ENCODE measurements at regions not wholly inside any gene's neighbourhood (a gene's known extent, or its start where the extent isn't known, plus 50 kb on each side); places are given as distances from the start of the nearest gene placed in this dataset.

GRCh38 chr13:33543089-33543459 is 257.5 kb upstream of the STARD13 start:
- no peak for TF ChIP-seq POLR2AphosphoS5 (IDR thresholded peaks at IDR 0.05; ENCODE audit: low read depth, low read length)
- TF ChIP-seq, protein P1, sequence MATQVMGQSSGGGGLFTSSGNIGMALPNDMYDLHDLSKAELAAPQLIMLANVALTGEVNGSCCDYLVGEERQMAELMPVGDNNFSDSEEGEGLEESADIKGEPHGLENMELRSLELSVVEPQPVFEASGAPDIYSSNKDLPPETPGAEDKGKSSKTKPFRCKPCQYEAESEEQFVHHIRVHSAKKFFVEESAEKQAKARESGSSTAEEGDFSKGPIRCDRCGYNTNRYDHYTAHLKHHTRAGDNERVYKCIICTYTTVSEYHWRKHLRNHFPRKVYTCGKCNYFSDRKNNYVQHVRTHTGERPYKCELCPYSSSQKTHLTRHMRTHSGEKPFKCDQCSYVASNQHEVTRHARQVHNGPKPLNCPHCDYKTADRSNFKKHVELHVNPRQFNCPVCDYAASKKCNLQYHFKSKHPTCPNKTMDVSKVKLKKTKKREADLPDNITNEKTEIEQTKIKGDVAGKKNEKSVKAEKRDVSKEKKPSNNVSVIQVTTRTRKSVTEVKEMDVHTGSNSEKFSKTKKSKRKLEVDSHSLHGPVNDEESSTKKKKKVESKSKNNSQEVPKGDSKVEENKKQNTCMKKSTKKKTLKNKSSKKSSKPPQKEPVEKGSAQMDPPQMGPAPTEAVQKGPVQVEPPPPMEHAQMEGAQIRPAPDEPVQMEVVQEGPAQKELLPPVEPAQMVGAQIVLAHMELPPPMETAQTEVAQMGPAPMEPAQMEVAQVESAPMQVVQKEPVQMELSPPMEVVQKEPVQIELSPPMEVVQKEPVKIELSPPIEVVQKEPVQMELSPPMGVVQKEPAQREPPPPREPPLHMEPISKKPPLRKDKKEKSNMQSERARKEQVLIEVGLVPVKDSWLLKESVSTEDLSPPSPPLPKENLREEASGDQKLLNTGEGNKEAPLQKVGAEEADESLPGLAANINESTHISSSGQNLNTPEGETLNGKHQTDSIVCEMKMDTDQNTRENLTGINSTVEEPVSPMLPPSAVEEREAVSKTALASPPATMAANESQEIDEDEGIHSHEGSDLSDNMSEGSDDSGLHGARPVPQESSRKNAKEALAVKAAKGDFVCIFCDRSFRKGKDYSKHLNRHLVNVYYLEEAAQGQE (IDR thresholded peaks at IDR 0.05; ENCODE audit: insufficient read depth in 1 of 2, low read depth in 2 of 2, low read length in 2 of 2) = no peak
- no peak for TF ChIP-seq SIN3A (IDR thresholded peaks at IDR 0.05; ENCODE audit: borderline replicate concordance, insufficient read depth, low read length)
- TF ChIP-seq TAF1 (IDR thresholded peaks at IDR 0.05; ENCODE audit: borderline replicate concordance, insufficient read depth, low read length) = no peak
